SK-N-MC (cell line): ENCODE measurements at regions not wholly inside any gene's neighbourhood (a gene's known extent, or its start where the extent isn't known, plus 50 kb on each side); places are given as distances from the start of the nearest gene placed in this dataset.

ENCODE experiments used
- EZH2 ChIP-seq: fragments of 200-600 bp; sonication (generic); IDR thresholded peaks from one replicate; pipeline ENCODE4 v1.6.1; 2017; ENCODE audit warnings: antibody characterized with exemption
- FOXP2 ChIP-seq: optimal IDR thresholded peaks from 2 replicates; pipeline ENCODE3; 2011; ENCODE audit warnings: mild to moderate bottlenecking, moderate library complexity; ENCODE audit not compliant: insufficient read depth; ENCODE audit errors: extremely low read length, control extremely low read depth
- POLR2AphosphoS5 ChIP-seq: IDR thresholded peaks from 2 replicates; pipeline ENCODE4 v1.6.1; 2012; ENCODE audit warnings: mild to moderate bottlenecking, low read depth, low read length, borderline replicate concordance

- no peak for TF ChIP-seq EZH2
- no peak for TF ChIP-seq POLR2AphosphoS5
- TF ChIP-seq FOXP2: no peak
Measured at GRCh38 chr2:196331143-196331542, 159.8 kb upstream of the STK17B start.
